ENCODE measurements at regions not wholly inside any gene's neighbourhood (a gene's known extent, or its start where the extent isn't known, plus 50 kb on each side); places are given as distances from the start of the nearest gene placed in this dataset.

DNA sequence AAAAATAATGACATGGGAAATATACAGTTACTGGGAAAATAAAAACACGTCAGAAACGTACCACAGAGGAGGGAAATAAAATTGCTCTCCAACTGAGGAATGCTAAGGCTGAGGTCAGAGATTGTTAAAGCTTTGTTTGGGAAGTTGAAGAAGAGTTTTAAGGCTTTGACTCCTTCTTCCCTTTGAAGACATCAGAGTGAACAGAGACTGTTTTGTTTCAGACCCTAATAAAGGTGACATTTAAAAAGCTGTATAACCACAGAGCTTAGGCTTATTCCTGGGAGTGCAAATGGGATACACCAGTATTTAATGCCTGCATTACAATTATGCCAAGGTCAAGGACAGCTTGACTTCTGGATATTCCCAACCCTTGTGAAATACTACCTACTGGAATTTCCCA is 102.8 kb downstream of the TRIML1 start:
- H3K9me3 Mint-ChIP-seq (ENCODE audit: unreplicated experiment) = no peaks in the 10 kb centered on the region
- no peak overlapping the region for H3K4me3 Mint-ChIP-seq (ENCODE audit: unreplicated experiment)
- H3K27ac Mint-ChIP-seq (ENCODE audit: unreplicated experiment) = no peak overlapping the region
- no peaks in the 10 kb centered on the region for H3K36me3 Mint-ChIP-seq (ENCODE audit: unreplicated experiment)
- H3K4me1 Mint-ChIP-seq (ENCODE audit: low read depth, unreplicated experiment) = no peaks in the 10 kb centered on the region
- no peak for DNase-seq
- TF ChIP-seq, protein P1, sequence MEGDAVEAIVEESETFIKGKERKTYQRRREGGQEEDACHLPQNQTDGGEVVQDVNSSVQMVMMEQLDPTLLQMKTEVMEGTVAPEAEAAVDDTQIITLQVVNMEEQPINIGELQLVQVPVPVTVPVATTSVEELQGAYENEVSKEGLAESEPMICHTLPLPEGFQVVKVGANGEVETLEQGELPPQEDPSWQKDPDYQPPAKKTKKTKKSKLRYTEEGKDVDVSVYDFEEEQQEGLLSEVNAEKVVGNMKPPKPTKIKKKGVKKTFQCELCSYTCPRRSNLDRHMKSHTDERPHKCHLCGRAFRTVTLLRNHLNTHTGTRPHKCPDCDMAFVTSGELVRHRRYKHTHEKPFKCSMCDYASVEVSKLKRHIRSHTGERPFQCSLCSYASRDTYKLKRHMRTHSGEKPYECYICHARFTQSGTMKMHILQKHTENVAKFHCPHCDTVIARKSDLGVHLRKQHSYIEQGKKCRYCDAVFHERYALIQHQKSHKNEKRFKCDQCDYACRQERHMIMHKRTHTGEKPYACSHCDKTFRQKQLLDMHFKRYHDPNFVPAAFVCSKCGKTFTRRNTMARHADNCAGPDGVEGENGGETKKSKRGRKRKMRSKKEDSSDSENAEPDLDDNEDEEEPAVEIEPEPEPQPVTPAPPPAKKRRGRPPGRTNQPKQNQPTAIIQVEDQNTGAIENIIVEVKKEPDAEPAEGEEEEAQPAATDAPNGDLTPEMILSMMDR (IDR thresholded peaks at IDR 0.05; ENCODE audit: partially characterized antibody, unreplicated experiment) = no peak
- H3K27me3 Mint-ChIP-seq (ENCODE audit: unreplicated experiment) = no peaks in the 10 kb centered on the region

DNA sequence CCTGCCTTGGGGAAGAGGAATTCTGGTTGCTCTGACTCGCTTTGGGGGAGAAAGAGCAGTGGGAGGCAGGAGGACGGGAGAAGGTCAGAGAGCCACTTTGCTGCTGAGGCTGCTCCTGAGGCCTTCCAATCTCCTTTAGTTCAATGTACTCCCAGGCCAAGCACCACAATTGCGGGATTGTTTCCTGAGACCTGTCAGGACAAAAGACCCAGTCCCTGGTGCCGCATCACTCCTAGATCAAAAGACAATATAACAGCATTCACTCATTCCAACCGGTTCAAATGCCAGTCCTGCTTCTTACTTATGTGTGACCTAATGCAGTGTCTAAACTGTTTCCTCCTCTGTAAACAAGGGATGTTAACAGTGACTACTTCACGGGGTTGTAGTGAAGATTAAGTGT is 106.4 kb downstream of the TRIML1 start:
- DNase-seq = no peak
- no peaks in the 10 kb centered on the region for H3K27me3 Mint-ChIP-seq (ENCODE audit: unreplicated experiment)
- no peak overlapping the region for H3K4me3 Mint-ChIP-seq (ENCODE audit: unreplicated experiment)
- H3K27ac Mint-ChIP-seq (ENCODE audit: unreplicated experiment) = no peak overlapping the region
- TF ChIP-seq, protein P1 (IDR thresholded peaks at IDR 0.05; ENCODE audit: partially characterized antibody, unreplicated experiment) = no peak
- H3K9me3 Mint-ChIP-seq (ENCODE audit: unreplicated experiment) = no peaks in the 10 kb centered on the region
- no peaks in the 10 kb centered on the region for H3K36me3 Mint-ChIP-seq (ENCODE audit: unreplicated experiment)
- no peaks in the 10 kb centered on the region for H3K4me1 Mint-ChIP-seq (ENCODE audit: low read depth, unreplicated experiment)

DNA sequence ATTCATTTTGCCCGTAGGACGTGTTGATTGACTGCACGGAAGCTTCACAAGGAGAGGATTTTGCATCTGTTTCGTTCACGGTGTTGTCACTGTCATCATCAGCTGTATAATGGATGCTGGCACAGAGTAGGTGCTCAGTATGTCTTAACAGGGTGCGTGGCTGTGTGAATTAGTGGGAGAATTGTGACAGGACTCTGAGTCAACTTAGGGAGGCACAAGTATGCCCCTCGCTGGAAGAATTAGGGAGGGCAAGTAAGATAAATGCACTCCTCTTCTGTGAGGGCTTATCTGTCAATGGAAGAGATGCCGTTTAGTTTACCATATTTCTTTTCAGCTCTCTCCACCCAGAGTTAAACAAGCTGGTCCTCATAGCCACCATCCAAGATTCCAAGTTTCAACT is 107.2 kb downstream of the TRIML1 start:
- Mint-ChIP-seq H3K36me3 (ENCODE audit: unreplicated experiment) (no peaks in the 10 kb centered on the region), H3K4me1 (ENCODE audit: low read depth, unreplicated experiment) (no peaks in the 10 kb centered on the region), H3K27ac (ENCODE audit: unreplicated experiment) (no peak overlapping the region), H3K9me3 (ENCODE audit: unreplicated experiment) (no peaks in the 10 kb centered on the region), H3K4me3 (ENCODE audit: unreplicated experiment) (no peak overlapping the region), H3K27me3 (ENCODE audit: unreplicated experiment) (no peaks in the 10 kb centered on the region)
- TF ChIP-seq, protein P1 (IDR thresholded peaks at IDR 0.05; ENCODE audit: partially characterized antibody, unreplicated experiment) = no peak
- DNase-seq = no peak

- H3K27ac Mint-ChIP-seq (ENCODE audit: unreplicated experiment) = no peak overlapping the region
- no peaks in the 10 kb centered on the region for H3K4me1 Mint-ChIP-seq (ENCODE audit: low read depth, unreplicated experiment)
- no peaks in the 10 kb centered on the region for H3K36me3 Mint-ChIP-seq (ENCODE audit: unreplicated experiment)
- no peaks in the 10 kb centered on the region for H3K9me3 Mint-ChIP-seq (ENCODE audit: unreplicated experiment)
- TF ChIP-seq, protein P1 (IDR thresholded peaks at IDR 0.05; ENCODE audit: partially characterized antibody, unreplicated experiment) = no peak
- no peak overlapping the region for H3K4me3 Mint-ChIP-seq (ENCODE audit: unreplicated experiment)
- no peaks in the 10 kb centered on the region for H3K27me3 Mint-ChIP-seq (ENCODE audit: unreplicated experiment)
- no peak for DNase-seq
Observed at GRCh38 chr4:188254211-188254610, 115.0 kb downstream of the TRIML1 start.

GRCh38 chr4:188262464-188262863 is 123.2 kb downstream of the TRIML1 start:
- H3K27me3 Mint-ChIP-seq (ENCODE audit: unreplicated experiment) = no peaks in the 10 kb centered on the region
- no peak overlapping the region for H3K27ac Mint-ChIP-seq (ENCODE audit: unreplicated experiment)
- no peak overlapping the region for H3K4me3 Mint-ChIP-seq (ENCODE audit: unreplicated experiment)
- no peak for DNase-seq
- H3K4me1 Mint-ChIP-seq (ENCODE audit: low read depth, unreplicated experiment) = no peaks in the 10 kb centered on the region
- H3K36me3 Mint-ChIP-seq (ENCODE audit: unreplicated experiment) = no peaks in the 10 kb centered on the region
- TF ChIP-seq, protein P1 (IDR thresholded peaks at IDR 0.05; ENCODE audit: partially characterized antibody, unreplicated experiment) = no peak
- H3K9me3 Mint-ChIP-seq (ENCODE audit: unreplicated experiment) = no peaks in the 10 kb centered on the region

Data from glutamatergic neuron (in vitro differentiated cells).